ENCODE measurements at regions not wholly inside any gene's neighbourhood (a gene's known extent, or its start where the extent isn't known, plus 50 kb on each side); places are given as distances from the start of the nearest gene placed in this dataset.

DNA sequence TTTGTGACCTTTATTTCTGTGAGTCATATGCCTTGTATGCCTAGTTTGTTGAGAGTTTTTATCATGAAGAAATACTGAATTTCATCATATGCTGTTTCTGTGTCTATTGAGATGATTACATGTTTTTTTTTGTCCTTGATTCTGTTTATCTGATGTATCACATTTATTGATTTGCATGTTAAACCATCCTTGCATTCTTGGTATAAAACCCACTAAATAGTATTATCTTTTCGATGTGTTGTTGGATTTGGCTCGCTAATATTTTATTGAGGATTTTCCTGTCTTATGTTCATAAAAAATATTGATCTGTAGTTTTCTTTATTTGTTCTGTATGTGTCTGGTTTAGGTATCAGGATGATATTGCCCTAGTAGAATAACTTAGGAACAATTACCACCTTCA is 164.7 kb upstream of the CHRM3 start:
- DNase-seq (ENCODE audit: extremely low spot score), result no peak
- CTCF ChIA-PET, result interaction anchor here (1.2 kb wide), 1 partner anchor 8 kb away, joined by 3 read pairs; no protein-coding TSS in a partner anchor
- TF ChIP-seq, protein P1, sequence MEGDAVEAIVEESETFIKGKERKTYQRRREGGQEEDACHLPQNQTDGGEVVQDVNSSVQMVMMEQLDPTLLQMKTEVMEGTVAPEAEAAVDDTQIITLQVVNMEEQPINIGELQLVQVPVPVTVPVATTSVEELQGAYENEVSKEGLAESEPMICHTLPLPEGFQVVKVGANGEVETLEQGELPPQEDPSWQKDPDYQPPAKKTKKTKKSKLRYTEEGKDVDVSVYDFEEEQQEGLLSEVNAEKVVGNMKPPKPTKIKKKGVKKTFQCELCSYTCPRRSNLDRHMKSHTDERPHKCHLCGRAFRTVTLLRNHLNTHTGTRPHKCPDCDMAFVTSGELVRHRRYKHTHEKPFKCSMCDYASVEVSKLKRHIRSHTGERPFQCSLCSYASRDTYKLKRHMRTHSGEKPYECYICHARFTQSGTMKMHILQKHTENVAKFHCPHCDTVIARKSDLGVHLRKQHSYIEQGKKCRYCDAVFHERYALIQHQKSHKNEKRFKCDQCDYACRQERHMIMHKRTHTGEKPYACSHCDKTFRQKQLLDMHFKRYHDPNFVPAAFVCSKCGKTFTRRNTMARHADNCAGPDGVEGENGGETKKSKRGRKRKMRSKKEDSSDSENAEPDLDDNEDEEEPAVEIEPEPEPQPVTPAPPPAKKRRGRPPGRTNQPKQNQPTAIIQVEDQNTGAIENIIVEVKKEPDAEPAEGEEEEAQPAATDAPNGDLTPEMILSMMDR (IDR thresholded peaks at IDR 0.05; ENCODE audit: control extremely low read depth, extremely low read depth, low read depth, missing control alignments), result no peak
- POLR2A ChIA-PET, result no interaction called here

DNA sequence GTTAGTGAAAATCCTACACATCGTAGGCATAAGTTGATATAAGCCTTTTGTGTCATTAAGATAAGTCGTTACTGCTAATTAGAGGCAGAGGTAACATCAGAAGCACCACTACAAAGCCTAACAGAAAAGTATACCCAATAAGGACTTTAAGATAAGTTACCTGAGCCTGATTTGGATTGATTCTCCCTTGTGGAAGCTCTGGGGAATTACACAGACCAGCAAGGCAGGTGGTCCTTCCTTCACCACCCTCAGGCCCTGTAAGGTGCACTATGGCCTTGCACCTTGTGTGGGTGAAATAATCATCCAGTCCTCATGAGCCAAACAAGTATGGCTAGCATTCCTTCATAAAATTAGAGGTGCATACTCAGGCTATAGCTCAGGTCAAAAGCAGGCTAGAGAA is 166.7 kb upstream of the CHRM3 start:
- no peak for DNase-seq (ENCODE audit: extremely low spot score)
- CTCF ChIA-PET, result interaction anchor here (1.0 to 1.2 kb wide), 3 partner anchors 35 to 160 kb away, joined by 3 read pairs; no protein-coding TSS in a partner anchor
- POLR2A ChIA-PET, result no interaction called here
- TF ChIP-seq, protein P1 (IDR thresholded peaks at IDR 0.05; ENCODE audit: control extremely low read depth, extremely low read depth, low read depth, missing control alignments), result no peak

GRCh38 chr1:239218301-239218700 is 168.1 kb upstream of the CHRM3 start:
- TF ChIP-seq, protein P1 (IDR thresholded peaks at IDR 0.05; ENCODE audit: control extremely low read depth, extremely low read depth, low read depth, missing control alignments), result no peak
- DNase-seq (ENCODE audit: extremely low spot score), result no peak
- POLR2A ChIA-PET, result no interaction called here

GRCh38 chr1:239212811-239213220 is 173.6 kb upstream of the CHRM3 start:
- ChIA-PET CTCF (no interaction called here), POLR2A (no interaction called here)
- TF ChIP-seq, protein P1 (IDR thresholded peaks at IDR 0.05; ENCODE audit: control extremely low read depth, extremely low read depth, low read depth, missing control alignments), result no peak
- DNase-seq (ENCODE audit: extremely low spot score), result no peak

More at GRCh38 chr1:239218301-239218700, 168.1 kb upstream of the CHRM3 start:
- CTCF ChIA-PET, result interaction anchor here (0.7 kb wide), 1 partner anchor 10 kb away, joined by 3 read pairs; no protein-coding TSS in a partner anchor

- ChIA-PET POLR2A (no interaction called here), CTCF (interaction anchor here (1.4 kb wide), 1 partner anchor 9 kb away, joined by 3 read pairs; no protein-coding TSS in a partner anchor)
- DNase-seq (ENCODE audit: extremely low spot score), result no peak
- TF ChIP-seq, protein P1 (IDR thresholded peaks at IDR 0.05; ENCODE audit: control extremely low read depth, extremely low read depth, low read depth, missing control alignments), result no peak
Observed at GRCh38 chr1:239209591-239209990, 176.8 kb upstream of the CHRM3 start.

DNA sequence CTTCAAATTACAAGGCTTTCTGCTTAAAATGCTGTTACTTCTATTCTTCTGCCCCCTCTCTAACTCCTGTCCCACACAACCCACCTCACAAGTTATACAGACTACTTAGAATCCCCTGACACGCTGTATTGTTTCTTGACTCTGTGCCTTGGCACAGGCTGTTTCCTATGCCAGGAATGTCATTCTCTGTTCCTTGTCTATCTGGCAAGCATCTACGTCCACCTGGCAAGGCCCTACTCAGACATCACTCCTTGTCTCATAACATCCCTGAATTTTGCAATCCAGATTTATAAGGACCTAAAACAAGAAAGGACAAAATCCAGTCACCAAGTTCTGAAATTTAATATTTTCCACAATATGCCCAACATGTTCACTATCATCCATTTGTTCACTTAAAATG is 182.0 kb upstream of the CHRM3 start:
- ChIA-PET POLR2A (no interaction called here), CTCF (no interaction called here)
- TF ChIP-seq, protein P1 (IDR thresholded peaks at IDR 0.05; ENCODE audit: control extremely low read depth, extremely low read depth, low read depth, missing control alignments), result no peak
- DNase-seq (ENCODE audit: extremely low spot score), result no peak

DNA sequence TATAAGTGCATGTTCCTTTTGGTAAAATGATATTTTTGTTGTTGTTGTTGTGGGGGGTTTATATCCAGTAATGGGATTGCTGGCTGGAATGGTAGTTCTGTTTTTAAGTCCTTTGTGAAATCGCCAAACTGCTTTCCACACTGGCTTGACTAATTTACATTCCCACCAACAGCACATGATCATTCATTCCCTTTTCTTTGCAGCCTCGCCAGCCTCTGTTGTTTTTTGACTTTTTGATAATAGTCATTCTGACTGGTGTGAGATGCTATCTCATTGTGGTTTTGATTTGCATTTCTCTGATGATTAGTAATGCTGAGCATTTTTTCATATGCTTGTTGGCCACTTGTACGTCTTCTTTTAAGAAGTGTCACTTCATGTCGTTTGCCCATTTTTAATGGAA is 188.5 kb upstream of the CHRM3 start:
- POLR2A ChIA-PET, result no interaction called here
- CTCF ChIA-PET, result no interaction called here
- TF ChIP-seq, protein P1 (IDR thresholded peaks at IDR 0.05; ENCODE audit: control extremely low read depth, extremely low read depth, low read depth, missing control alignments), result no peak
- no peak for DNase-seq (ENCODE audit: extremely low spot score)
